ENCODE measurements at regions not wholly inside any gene's neighbourhood (a gene's known extent, or its start where the extent isn't known, plus 50 kb on each side); places are given as distances from the start of the nearest gene placed in this dataset.
"Not testable (repeated sequence)": the region's sequence is repeated elsewhere in the genome, so short reads cannot be mapped to it uniquely, and the experiment has no call there.

- H3K9me3 Mint-ChIP-seq = peaks cover 7% of the 10 kb centered on the region
- no peak overlapping the region for H3K4me3 Mint-ChIP-seq (ENCODE audit: low read depth)
- DNase-seq (ENCODE audit: low spot score) = no peak
- intact Hi-C loops (cut with micrococcal nuclease) = no loop called here
- no peaks in the 10 kb centered on the region for H3K36me3 Mint-ChIP-seq (ENCODE audit: low read depth)
- no peaks in the 10 kb centered on the region for H3K4me1 Mint-ChIP-seq (ENCODE audit: low read depth)
- H3K27ac Mint-ChIP-seq = no peak overlapping the region
- no peaks in the 10 kb centered on the region for H3K27me3 Mint-ChIP-seq (ENCODE audit: low read depth)
These were observed 949.6 kb upstream of the PRKX start for GRCh38 chrX:4663085-4663484.

GRCh38 chrX:4661771-4662170 is 948.3 kb upstream of the PRKX start:
- intact Hi-C loops (cut with micrococcal nuclease) = no loop called here
- H3K27ac Mint-ChIP-seq = no peak overlapping the region
- H3K4me1 Mint-ChIP-seq (ENCODE audit: low read depth) = no peaks in the 10 kb centered on the region
- DNase-seq (ENCODE audit: low spot score) = no peak
- no peaks in the 10 kb centered on the region for H3K27me3 Mint-ChIP-seq (ENCODE audit: low read depth)
- no peaks in the 10 kb centered on the region for H3K36me3 Mint-ChIP-seq (ENCODE audit: low read depth)
- H3K9me3 Mint-ChIP-seq = peaks cover 7% of the 10 kb centered on the region
- no peak overlapping the region for H3K4me3 Mint-ChIP-seq (ENCODE audit: low read depth)

GRCh38 chrX:4656419-4656818 is 943.0 kb upstream of the PRKX start:
- H3K36me3 Mint-ChIP-seq (ENCODE audit: low read depth) = no peaks in the 10 kb centered on the region

GRCh38 chrX:4655743-4656142 is 942.3 kb upstream of the PRKX start:
- Mint-ChIP-seq H3K36me3 (ENCODE audit: low read depth) (no peaks in the 10 kb centered on the region), H3K27me3 (ENCODE audit: low read depth) (no peaks in the 10 kb centered on the region)

More at GRCh38 chrX:4656419-4656818, 943.0 kb upstream of the PRKX start:
- Mint-ChIP-seq H3K27me3 (ENCODE audit: low read depth) (no peaks in the 10 kb centered on the region), H3K9me3 (peaks cover 16% of the 10 kb centered on the region), H3K4me1 (ENCODE audit: low read depth) (no peaks in the 10 kb centered on the region), H3K4me3 (ENCODE audit: low read depth) (no peak overlapping the region), H3K27ac (no peak overlapping the region)
- intact Hi-C loops (cut with micrococcal nuclease) = no loop called here
- DNase-seq (ENCODE audit: low spot score) = no peak

GRCh38 chrX:4642114-4642513 is 928.7 kb upstream of the PRKX start:
- H3K4me3 Mint-ChIP-seq (ENCODE audit: low read depth) = no peak overlapping the region
- H3K9me3 Mint-ChIP-seq = no peaks in the 10 kb centered on the region
- H3K27me3 Mint-ChIP-seq (ENCODE audit: low read depth) = no peaks in the 10 kb centered on the region
- no peaks in the 10 kb centered on the region for H3K36me3 Mint-ChIP-seq (ENCODE audit: low read depth)
- H3K27ac Mint-ChIP-seq = no peak overlapping the region
- no peak for DNase-seq (ENCODE audit: low spot score)
- intact Hi-C loops (cut with micrococcal nuclease) = no loop called here
- H3K4me1 Mint-ChIP-seq (ENCODE audit: low read depth) = no peaks in the 10 kb centered on the region

More at GRCh38 chrX:4655743-4656142, 942.3 kb upstream of the PRKX start:
- Mint-ChIP-seq H3K4me3 (ENCODE audit: low read depth) (no peak overlapping the region), H3K4me1 (ENCODE audit: low read depth) (no peaks in the 10 kb centered on the region), H3K27ac (no peak overlapping the region), H3K9me3 (peaks cover 16% of the 10 kb centered on the region)
- no peak for DNase-seq (ENCODE audit: low spot score)
- intact Hi-C loops (cut with micrococcal nuclease) = no loop called here

GRCh38 chrX:4638036-4638435 is 924.6 kb upstream of the PRKX start:
- Mint-ChIP-seq H3K9me3 (no peaks in the 10 kb centered on the region), H3K36me3 (ENCODE audit: low read depth) (no peaks in the 10 kb centered on the region), H3K27me3 (ENCODE audit: low read depth) (no peaks in the 10 kb centered on the region), H3K27ac (no peak overlapping the region), H3K4me3 (ENCODE audit: low read depth) (no peak overlapping the region), H3K4me1 (ENCODE audit: low read depth) (no peaks in the 10 kb centered on the region)
- no peak for DNase-seq (ENCODE audit: low spot score)
- intact Hi-C loops (cut with micrococcal nuclease) = no loop called here

- Mint-ChIP-seq H3K4me1 (ENCODE audit: low read depth) (no peaks in the 10 kb centered on the region), H3K4me3 (ENCODE audit: low read depth) (no peak overlapping the region), H3K27ac (no peak overlapping the region), H3K27me3 (ENCODE audit: low read depth) (no peaks in the 10 kb centered on the region), H3K9me3 (peaks cover 9% of the 10 kb centered on the region), H3K36me3 (ENCODE audit: low read depth) (no peaks in the 10 kb centered on the region)
- DNase-seq (ENCODE audit: low spot score) = no peak
- intact Hi-C loops (cut with micrococcal nuclease) = no loop called here
These were observed 914.0 kb upstream of the PRKX start for GRCh38 chrX:4627414-4627813.

GRCh38 chrX:4622486-4623167 is 909.2 kb upstream of the PRKX start:
- no peaks in the 10 kb centered on the region for H3K27me3 Mint-ChIP-seq (ENCODE audit: low read depth)
- no peaks in the 10 kb centered on the region for H3K36me3 Mint-ChIP-seq (ENCODE audit: low read depth)
- intact Hi-C loops (cut with micrococcal nuclease) = no loop called here
- H3K4me3 Mint-ChIP-seq (ENCODE audit: low read depth) = no peak overlapping the region
- peaks cover 7% of the 10 kb centered on the region for H3K9me3 Mint-ChIP-seq
- no peak for DNase-seq (ENCODE audit: low spot score)
- H3K27ac Mint-ChIP-seq = no peak overlapping the region
- H3K4me1 Mint-ChIP-seq (ENCODE audit: low read depth) = no peaks in the 10 kb centered on the region

GRCh38 chrX:4613651-4614050 is 900.2 kb upstream of the PRKX start:
- H3K27ac Mint-ChIP-seq; H3K36me3 Mint-ChIP-seq (ENCODE audit: low read depth); H3K27me3 Mint-ChIP-seq (ENCODE audit: low read depth); H3K4me3 Mint-ChIP-seq (ENCODE audit: low read depth); DNase-seq (ENCODE audit: low spot score); H3K4me1 Mint-ChIP-seq (ENCODE audit: low read depth); intact Hi-C loops (cut with micrococcal nuclease): not testable (repeated sequence)
- H3K9me3 Mint-ChIP-seq = peaks cover 12% of the 10 kb centered on the region

GRCh38 chrX:4588893-4589292 is 875.4 kb upstream of the PRKX start:
- Mint-ChIP-seq H3K4me3 (ENCODE audit: low read depth) (no peak overlapping the region), H3K4me1 (ENCODE audit: low read depth) (no peaks in the 10 kb centered on the region), H3K27ac (no peak overlapping the region), H3K27me3 (ENCODE audit: low read depth) (no peaks in the 10 kb centered on the region), H3K36me3 (ENCODE audit: low read depth) (no peaks in the 10 kb centered on the region), H3K9me3 (peaks cover 10% of the 10 kb centered on the region)
- no peak for DNase-seq (ENCODE audit: low spot score)
- intact Hi-C loops (cut with micrococcal nuclease) = no loop called here

GRCh38 chrX:4588466-4588865 is 875.0 kb upstream of the PRKX start:
- intact Hi-C loops (cut with micrococcal nuclease) = no loop called here
- Mint-ChIP-seq H3K36me3 (ENCODE audit: low read depth) (no peaks in the 10 kb centered on the region), H3K9me3 (peaks cover 10% of the 10 kb centered on the region), H3K27me3 (ENCODE audit: low read depth) (no peaks in the 10 kb centered on the region), H3K27ac (no peak overlapping the region), H3K4me1 (ENCODE audit: low read depth) (no peaks in the 10 kb centered on the region), H3K4me3 (ENCODE audit: low read depth) (no peak overlapping the region)
- DNase-seq (ENCODE audit: low spot score) = no peak

GRCh38 chrX:4588056-4588455 is 874.6 kb upstream of the PRKX start:
- no peak for DNase-seq (ENCODE audit: low spot score)
- Mint-ChIP-seq H3K36me3 (ENCODE audit: low read depth) (no peaks in the 10 kb centered on the region), H3K27ac (no peak overlapping the region), H3K4me1 (ENCODE audit: low read depth) (no peaks in the 10 kb centered on the region), H3K27me3 (ENCODE audit: low read depth) (no peaks in the 10 kb centered on the region), H3K9me3 (peaks cover 10% of the 10 kb centered on the region), H3K4me3 (ENCODE audit: low read depth) (no peak overlapping the region)
- intact Hi-C loops (cut with micrococcal nuclease) = no loop called here

GRCh38 chrX:4579999-4580398 is 866.5 kb upstream of the PRKX start:
- Mint-ChIP-seq H3K4me3 (ENCODE audit: low read depth) (no peak overlapping the region), H3K27me3 (ENCODE audit: low read depth) (no peaks in the 10 kb centered on the region), H3K27ac (no peak overlapping the region), H3K4me1 (ENCODE audit: low read depth) (no peaks in the 10 kb centered on the region), H3K9me3 (peaks cover 5% of the 10 kb centered on the region), H3K36me3 (ENCODE audit: low read depth) (no peaks in the 10 kb centered on the region)
- intact Hi-C loops (cut with micrococcal nuclease) = no loop called here
- DNase-seq (ENCODE audit: low spot score) = no peak

GRCh38 chrX:4579480-4579879 is 866.0 kb upstream of the PRKX start:
- DNase-seq (ENCODE audit: low spot score) = no peak
- intact Hi-C loops (cut with micrococcal nuclease) = no loop called here
- no peaks in the 10 kb centered on the region for H3K27me3 Mint-ChIP-seq (ENCODE audit: low read depth)

More at GRCh38 chrX:4579480-4579879, 866.0 kb upstream of the PRKX start:
- H3K4me3 Mint-ChIP-seq (ENCODE audit: low read depth) = no peak overlapping the region
- no peaks in the 10 kb centered on the region for H3K36me3 Mint-ChIP-seq (ENCODE audit: low read depth)
- no peak overlapping the region for H3K27ac Mint-ChIP-seq
- H3K4me1 Mint-ChIP-seq (ENCODE audit: low read depth) = no peaks in the 10 kb centered on the region
- peaks cover under 1% of the 10 kb centered on the region for H3K9me3 Mint-ChIP-seq
